ENCODE measurements at regions not wholly inside any gene's neighbourhood (a gene's known extent, or its start where the extent isn't known, plus 50 kb on each side); places are given as distances from the start of the nearest gene placed in this dataset.
"Not testable (repeated sequence)": the region's sequence is repeated elsewhere in the genome, so short reads cannot be mapped to it uniquely, and the experiment has no call there.

- H3K36me3 ChIP-seq: no peaks in the 10 kb centered on the region
- no peaks in the 10 kb centered on the region for H3K4me1 ChIP-seq
- H3K27ac ChIP-seq: no peak overlapping the region
- H3K27me3 ChIP-seq: no peaks in the 10 kb centered on the region
- no peak for DNase-seq
- no peak overlapping the region for H3K4me3 ChIP-seq
- H3K9me3 ChIP-seq (replicated peaks): no peaks in the 10 kb centered on the region
These were observed 167.9 kb downstream of the TBX18 start for GRCh38 chr6:84596488-84596887.

GRCh38 chr6:84588697-84589080, 175.7 kb downstream of the TBX18 start:
- H3K27ac ChIP-seq: no peak overlapping the region
- no peak overlapping the region for H3K4me3 ChIP-seq
- H3K27me3 ChIP-seq: no peaks in the 10 kb centered on the region
- no peaks in the 10 kb centered on the region for H3K36me3 ChIP-seq
- H3K9me3 ChIP-seq (replicated peaks): no peaks in the 10 kb centered on the region
- H3K4me1 ChIP-seq: no peaks in the 10 kb centered on the region
- no peak for DNase-seq

DNA sequence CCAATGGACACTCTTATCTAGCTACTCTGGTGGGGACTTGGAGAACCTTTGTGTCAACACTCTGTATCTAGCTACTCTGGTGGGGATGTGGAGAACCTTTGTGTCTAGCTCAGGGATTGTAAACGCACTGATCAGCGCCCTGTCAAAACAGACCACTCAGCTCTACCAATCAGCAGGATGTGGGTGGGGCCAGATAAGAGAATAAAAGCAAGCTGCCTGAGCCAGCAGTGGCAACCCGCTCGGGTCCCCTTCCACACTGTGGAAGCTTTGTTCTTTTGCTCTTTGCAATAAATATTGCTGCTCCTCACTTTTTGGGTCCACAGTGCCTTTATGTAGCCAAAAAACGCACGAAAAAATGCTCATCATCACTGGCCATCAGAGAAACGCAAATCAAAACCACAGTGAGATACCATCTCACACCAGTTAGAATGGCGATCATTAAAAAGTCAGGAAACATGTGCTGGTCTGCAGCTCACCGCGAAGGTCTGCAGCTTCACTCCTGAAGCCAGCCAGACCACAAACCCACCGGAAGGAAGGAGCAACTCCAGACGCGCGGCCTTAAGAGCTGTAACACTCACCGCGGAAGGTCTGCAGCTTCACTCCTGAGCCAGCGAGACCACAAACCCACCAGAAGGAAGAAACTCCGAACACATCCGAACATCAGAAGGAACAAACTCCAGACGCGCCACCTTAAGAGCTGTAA, 176.3 kb downstream of the TBX18 start:
- H3K36me3 ChIP-seq; H3K4me3 ChIP-seq; H3K9me3 ChIP-seq (replicated peaks); H3K27ac ChIP-seq; H3K4me1 ChIP-seq; DNase-seq; H3K27me3 ChIP-seq: not testable (repeated sequence)

DNA sequence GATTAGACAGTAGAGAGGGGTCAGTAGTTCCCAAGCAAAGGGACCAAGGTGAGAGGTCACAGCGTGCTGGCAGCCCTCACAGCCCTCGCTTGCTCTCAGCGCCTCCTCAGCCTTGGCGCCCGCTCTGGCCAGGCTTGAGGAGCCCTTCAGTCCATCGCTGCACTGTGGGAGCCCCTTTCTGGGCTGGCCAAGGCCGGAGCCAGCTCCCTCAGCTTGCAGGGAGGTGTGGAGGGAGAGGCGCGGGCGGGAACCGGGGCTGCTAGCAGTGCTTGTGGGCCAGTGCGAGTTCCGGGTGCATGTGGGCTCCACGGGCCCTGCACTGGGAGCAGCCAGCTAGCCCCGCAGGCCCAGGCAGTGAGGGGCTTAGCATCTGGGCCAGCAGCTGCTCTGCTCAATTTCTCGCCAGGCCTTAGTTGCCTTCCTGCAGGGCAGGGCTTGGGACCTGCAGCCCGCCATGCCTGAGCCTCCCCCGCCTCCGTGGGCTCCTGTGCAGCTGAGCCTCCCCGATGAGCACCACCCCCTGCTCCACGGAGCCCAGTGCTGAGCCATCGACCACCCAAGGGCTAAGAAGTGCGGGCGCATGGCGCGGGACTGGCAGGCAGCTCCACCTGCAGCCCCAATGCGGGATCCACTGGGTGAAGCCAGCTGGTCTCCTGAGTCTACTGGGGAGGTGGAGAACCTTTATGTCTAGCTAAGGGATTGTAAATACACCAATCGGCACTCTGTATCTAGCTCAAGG, 177.0 kb downstream of the TBX18 start:
- DNase-seq; H3K4me1 ChIP-seq; H3K27me3 ChIP-seq; H3K9me3 ChIP-seq (replicated peaks); H3K36me3 ChIP-seq; H3K27ac ChIP-seq; H3K4me3 ChIP-seq: not testable (repeated sequence)

- Histone ChIP-seq H3K4me3 (no peak overlapping the region), H3K27ac (no peak overlapping the region), H3K27me3 (no peaks in the 10 kb centered on the region), H3K4me1 (peaks cover 11% of the 10 kb centered on the region; the same call in 1 of the 2 replicates), H3K9me3 (replicated peaks) (no peaks in the 10 kb centered on the region), H3K36me3 (no peaks in the 10 kb centered on the region)
- DNase-seq: no peak
These were observed 180.6 kb downstream of the TBX18 start for GRCh38 chr6:84583784-84584183.

- H3K36me3 ChIP-seq: no peaks in the 10 kb centered on the region
These were observed 181.4 kb downstream of the TBX18 start for GRCh38 chr6:84582997-84583396.

DNA sequence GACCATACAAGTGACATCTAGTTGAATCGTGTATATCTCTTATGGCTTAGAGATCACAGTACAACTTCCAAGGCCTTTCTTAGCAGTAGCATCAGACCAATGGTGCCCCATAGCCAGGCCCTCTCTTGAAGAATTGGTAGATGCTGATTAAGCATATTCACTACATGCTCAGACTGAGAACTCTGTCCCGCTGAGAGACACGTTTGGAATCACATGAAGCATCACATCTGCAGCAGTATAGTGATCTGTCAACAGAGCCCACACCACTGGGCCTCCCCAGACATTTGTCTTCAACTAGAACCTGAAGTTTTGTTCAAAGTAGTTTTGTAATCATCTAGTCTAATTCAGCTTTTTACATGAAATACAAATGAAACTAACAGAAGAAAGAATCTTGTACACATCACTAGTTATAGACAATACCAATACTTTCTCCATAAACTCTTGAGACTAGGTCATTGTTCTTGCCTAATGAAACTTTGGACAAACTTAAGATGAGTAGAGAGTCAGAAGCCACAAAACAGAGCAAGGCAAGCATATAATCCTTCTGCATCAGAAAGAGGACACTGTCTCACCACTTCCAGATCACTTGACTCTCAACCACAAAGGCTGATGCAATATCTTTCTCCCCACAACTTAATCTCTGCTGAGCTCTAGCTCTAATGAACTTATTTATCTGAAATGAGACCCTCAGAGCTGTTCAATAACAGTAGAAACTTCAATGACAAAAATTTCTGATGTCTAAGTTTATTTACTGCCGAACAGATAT, 182.7 kb downstream of the TBX18 start:
- Histone ChIP-seq H3K27ac (no peak overlapping the region), H3K4me3 (no peak overlapping the region), H3K9me3 (replicated peaks) (no peaks in the 10 kb centered on the region), H3K4me1 (peaks cover 11% of the 10 kb centered on the region; the same call in 1 of the 2 replicates), H3K36me3 (no peaks in the 10 kb centered on the region), H3K27me3 (no peaks in the 10 kb centered on the region)
- peak; percentile 8 to 65 for DNase-seq

More at GRCh38 chr6:84582997-84583396, 181.4 kb downstream of the TBX18 start:
- Histone ChIP-seq H3K4me3 (no peak overlapping the region), H3K27me3 (no peaks in the 10 kb centered on the region), H3K4me1 (peaks cover 11% of the 10 kb centered on the region; the same call in 1 of the 2 replicates), H3K27ac (no peak overlapping the region), H3K9me3 (replicated peaks) (no peaks in the 10 kb centered on the region)
- DNase-seq: no peak

DNA sequence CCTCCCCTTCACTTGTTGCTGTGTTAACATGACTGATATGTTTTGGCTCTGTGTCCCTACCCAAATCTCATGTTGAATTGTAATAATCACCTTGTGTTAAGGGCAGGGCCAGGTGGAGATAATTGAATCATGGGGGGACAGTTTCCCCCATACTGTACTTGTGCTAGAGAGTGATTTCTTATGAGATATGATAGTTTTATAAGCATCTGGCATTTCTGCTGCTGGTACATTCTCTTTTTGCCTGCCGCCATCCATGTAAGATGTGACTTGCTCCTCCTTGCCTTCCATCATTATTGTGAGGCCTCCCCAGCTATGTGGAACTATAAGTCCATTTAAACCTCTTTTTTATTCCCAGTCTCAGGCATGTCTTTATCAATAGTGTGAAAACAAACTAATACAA, 185.0 kb downstream of the TBX18 start:
- no peaks in the 10 kb centered on the region for H3K36me3 ChIP-seq
- no peaks in the 10 kb centered on the region for H3K9me3 ChIP-seq (replicated peaks)
- H3K27ac ChIP-seq: no peak overlapping the region
- H3K4me3 ChIP-seq: no peak overlapping the region
- H3K27me3 ChIP-seq: no peaks in the 10 kb centered on the region
- H3K4me1 ChIP-seq: peaks cover 27% of the 10 kb centered on the region
- no peak for DNase-seq

GRCh38 chr6:84576029-84576428, 188.4 kb downstream of the TBX18 start:
- Histone ChIP-seq H3K4me3 (no peak overlapping the region), H3K36me3 (no peaks in the 10 kb centered on the region), H3K4me1 (peaks cover 19% of the 10 kb centered on the region), H3K27me3 (no peaks in the 10 kb centered on the region), H3K27ac (peak overlapping the region; percentile 21), H3K9me3 (replicated peaks) (no peaks in the 10 kb centered on the region)
- no peak for DNase-seq

GRCh38 chr6:84575264-84575663, 189.1 kb downstream of the TBX18 start:
- Histone ChIP-seq H3K27ac (peak overlapping the region; percentile 23), H3K36me3 (no peaks in the 10 kb centered on the region), H3K4me1 (peaks cover 17% of the 10 kb centered on the region), H3K27me3 (no peaks in the 10 kb centered on the region), H3K4me3 (no peak overlapping the region), H3K9me3 (replicated peaks) (no peaks in the 10 kb centered on the region)
- peak; percentile 48 to 87 for DNase-seq

DNA sequence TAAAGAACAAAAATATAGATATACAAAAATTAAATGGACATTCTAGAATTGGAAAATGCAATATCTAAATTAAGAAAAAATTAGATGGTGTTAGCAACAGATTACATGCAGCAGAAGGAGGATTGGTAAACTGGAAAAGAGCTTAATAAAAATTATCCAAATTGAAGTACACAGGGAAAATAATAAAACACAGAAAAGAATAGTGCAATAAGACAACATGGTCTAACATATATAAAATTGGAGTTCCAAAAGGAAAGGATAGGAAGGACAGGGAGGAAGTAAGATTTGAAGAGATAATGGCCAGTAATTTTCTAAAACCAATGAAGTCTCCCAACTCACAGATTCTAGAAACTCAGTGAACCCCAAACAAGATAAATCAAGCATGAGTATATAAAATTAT, 194.5 kb downstream of the TBX18 start:
- Histone ChIP-seq H3K4me3 (no peak overlapping the region), H3K27ac (no peak overlapping the region), H3K9me3 (replicated peaks) (no peaks in the 10 kb centered on the region), H3K36me3 (no peaks in the 10 kb centered on the region), H3K4me1 (peaks cover 7% of the 10 kb centered on the region), H3K27me3 (no peaks in the 10 kb centered on the region)
- no peak for DNase-seq

DNA sequence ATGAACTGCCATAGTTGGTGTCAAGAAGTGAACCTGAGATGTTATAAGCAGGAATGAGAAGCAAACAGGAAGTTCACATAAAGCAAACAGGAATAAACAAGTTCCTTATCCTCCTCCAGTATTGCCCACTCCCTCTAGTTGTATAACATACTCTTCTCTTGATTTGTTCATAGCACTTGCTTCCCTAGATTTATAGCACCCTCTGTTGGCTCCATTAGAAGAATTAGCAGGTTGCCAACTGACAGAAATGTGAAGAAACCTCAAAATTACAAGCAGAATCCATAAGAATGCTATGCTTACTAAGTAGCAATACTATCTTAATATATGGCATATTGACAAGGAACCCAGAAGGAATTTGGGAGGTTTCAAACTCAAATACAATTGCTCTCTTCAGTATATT, 195.4 kb downstream of the TBX18 start:
- no peaks in the 10 kb centered on the region for H3K4me1 ChIP-seq
- no peaks in the 10 kb centered on the region for H3K9me3 ChIP-seq (replicated peaks)
- H3K4me3 ChIP-seq: no peak overlapping the region
- no peaks in the 10 kb centered on the region for H3K27me3 ChIP-seq
- DNase-seq: peak in 1 of 2 experiments; percentile 41
- H3K27ac ChIP-seq: no peak overlapping the region
- H3K36me3 ChIP-seq: no peaks in the 10 kb centered on the region

DNA sequence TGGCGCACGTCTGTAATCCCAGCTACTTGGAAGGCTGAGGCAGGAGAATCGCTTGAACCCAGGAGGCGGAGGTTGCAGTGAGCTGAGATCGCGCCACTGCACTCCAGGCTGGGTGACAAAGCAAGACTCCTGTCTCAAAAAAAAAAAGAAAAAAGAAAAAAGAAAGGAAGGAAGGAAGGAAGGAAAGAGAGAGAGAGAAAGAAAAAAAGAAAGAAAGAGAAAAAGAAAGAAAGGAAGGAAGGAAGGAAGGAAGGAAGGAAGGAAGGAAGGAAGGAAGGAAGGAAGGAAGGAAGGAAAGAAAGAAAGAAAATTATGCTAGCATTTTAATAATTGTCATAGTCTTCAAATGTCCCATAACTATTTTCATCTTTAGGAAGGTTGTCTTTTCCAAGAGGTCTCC, 198.7 kb downstream of the TBX18 start:
- H3K36me3 ChIP-seq; H3K4me1 ChIP-seq; DNase-seq; H3K4me3 ChIP-seq; H3K9me3 ChIP-seq (replicated peaks); H3K27ac ChIP-seq; H3K27me3 ChIP-seq: not testable (repeated sequence)

DNA sequence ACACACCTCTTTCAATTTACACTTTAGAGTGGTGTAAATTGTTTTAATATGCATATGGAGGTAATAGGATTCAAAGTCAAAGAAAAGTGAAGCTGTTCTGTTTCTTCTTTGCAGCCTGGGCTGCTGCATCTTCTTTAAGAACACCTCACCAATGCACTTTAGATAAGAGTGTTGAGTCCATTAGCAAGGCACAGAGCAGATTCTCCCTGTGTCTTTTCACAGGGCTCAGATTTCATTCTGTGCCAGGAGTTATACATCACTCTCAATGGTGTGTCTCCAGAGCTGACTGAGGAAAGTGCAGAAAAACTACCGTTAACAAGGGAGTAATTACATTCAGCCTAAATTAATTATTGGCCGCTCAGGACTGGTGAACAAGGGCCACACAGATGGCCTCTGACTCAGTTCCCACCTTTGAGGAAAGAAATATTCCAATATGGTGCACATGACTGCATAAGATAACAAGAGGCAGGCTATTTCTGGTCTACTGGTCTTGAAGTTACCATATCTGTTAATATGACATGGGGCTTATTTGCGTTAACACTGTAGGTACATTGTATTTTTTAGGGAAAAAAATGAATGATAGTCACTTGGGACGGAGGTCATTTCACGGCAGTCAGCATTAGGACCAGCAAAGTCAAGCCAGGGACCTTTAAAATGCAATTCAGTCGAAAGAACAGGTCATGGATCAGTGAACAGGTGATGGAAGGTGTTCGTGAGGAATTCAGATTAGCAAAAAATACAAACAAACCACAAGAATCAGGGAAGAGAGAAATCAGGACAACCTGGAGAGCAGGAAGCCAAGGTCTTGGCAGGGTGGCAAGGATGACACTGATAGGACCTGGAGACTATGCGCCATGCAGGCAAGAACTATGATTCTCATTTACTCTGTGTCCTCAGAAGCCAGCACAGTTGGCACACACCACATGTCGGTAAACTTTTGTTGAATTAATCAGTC, 203.7 kb downstream of the TBX18 start:
- H3K4me1 ChIP-seq: no peaks in the 10 kb centered on the region

More for the DNA sequence above, 203.7 kb downstream of the TBX18 start:
- Histone ChIP-seq H3K36me3 (no peaks in the 10 kb centered on the region), H3K4me3 (no peak overlapping the region), H3K9me3 (replicated peaks) (no peaks in the 10 kb centered on the region), H3K27me3 (no peaks in the 10 kb centered on the region), H3K27ac (no peak overlapping the region)
- no peak for DNase-seq
